ENCODE measurements at regions not wholly inside any gene's neighbourhood (a gene's known extent, or its start where the extent isn't known, plus 50 kb on each side); places are given as distances from the start of the nearest gene placed in this dataset.
"Not testable (repeated sequence)": the region's sequence is repeated elsewhere in the genome, so short reads cannot be mapped to it uniquely, and the experiment has no call there.

GRCh38 chr3:87442470-87442869 is 166.1 kb upstream of the POU1F1 start:
- H3K27ac Mint-ChIP-seq, result no peak overlapping the region
- DNase-seq (ENCODE audit: low spot score) (no peak), ATAC-seq (no peak)
- H3K9me3 Mint-ChIP-seq, result peaks cover 10% of the 10 kb centered on the region
- no peak overlapping the region for H3K4me3 Mint-ChIP-seq
- H3K4me1 Mint-ChIP-seq (ENCODE audit: low read depth in 2 of 2), result no peaks in the 10 kb centered on the region
- no peaks in the 10 kb centered on the region for H3K27me3 Mint-ChIP-seq
- H3K36me3 Mint-ChIP-seq, result no peaks in the 10 kb centered on the region

GRCh38 chr3:87437765-87438164 is 161.4 kb upstream of the POU1F1 start:
- ATAC-seq (no peak), DNase-seq (ENCODE audit: low spot score) (no peak)
- Mint-ChIP-seq H3K4me3 (no peak overlapping the region), H3K9me3 (peaks cover 8% of the 10 kb centered on the region), H3K4me1 (ENCODE audit: low read depth in 2 of 2) (no peaks in the 10 kb centered on the region), H3K27ac (no peak overlapping the region), H3K27me3 (no peaks in the 10 kb centered on the region), H3K36me3 (no peaks in the 10 kb centered on the region)

GRCh38 chr3:87436781-87437543 is 160.6 kb upstream of the POU1F1 start:
- no peak overlapping the region for H3K4me3 Mint-ChIP-seq
- no peaks in the 10 kb centered on the region for H3K36me3 Mint-ChIP-seq
- DNase-seq (ENCODE audit: low spot score) (no peak), ATAC-seq (no peak)
- no peak overlapping the region for H3K27ac Mint-ChIP-seq
- H3K27me3 Mint-ChIP-seq, result no peaks in the 10 kb centered on the region
- no peaks in the 10 kb centered on the region for H3K4me1 Mint-ChIP-seq (ENCODE audit: low read depth in 2 of 2)
- peaks cover 8% of the 10 kb centered on the region for H3K9me3 Mint-ChIP-seq

GRCh38 chr3:87435926-87436620 is 159.7 kb upstream of the POU1F1 start:
- Mint-ChIP-seq H3K36me3 (no peaks in the 10 kb centered on the region), H3K27ac (no peak overlapping the region), H3K4me1 (ENCODE audit: low read depth in 2 of 2) (no peaks in the 10 kb centered on the region), H3K4me3 (no peak overlapping the region), H3K9me3 (peaks cover 12% of the 10 kb centered on the region), H3K27me3 (no peaks in the 10 kb centered on the region)
- DNase-seq (ENCODE audit: low spot score) (no peak), ATAC-seq (no peak)

GRCh38 chr3:87433445-87433844 is 157.1 kb upstream of the POU1F1 start:
- not testable (repeated sequence) for H3K4me1 Mint-ChIP-seq (ENCODE audit: low read depth in 2 of 2); H3K27ac Mint-ChIP-seq; H3K4me3 Mint-ChIP-seq; H3K36me3 Mint-ChIP-seq; DNase-seq (ENCODE audit: low spot score); H3K27me3 Mint-ChIP-seq; ATAC-seq
- H3K9me3 Mint-ChIP-seq, result peaks cover 14% of the 10 kb centered on the region

- H3K27ac Mint-ChIP-seq, result no peak overlapping the region
- H3K4me3 Mint-ChIP-seq, result no peak overlapping the region
- DNase-seq (ENCODE audit: low spot score), result no peak
- ATAC-seq, result no peak
- no peaks in the 10 kb centered on the region for H3K27me3 Mint-ChIP-seq
- H3K4me1 Mint-ChIP-seq (ENCODE audit: low read depth in 2 of 2), result no peaks in the 10 kb centered on the region
- H3K9me3 Mint-ChIP-seq, result peaks cover 15% of the 10 kb centered on the region
- no peaks in the 10 kb centered on the region for H3K36me3 Mint-ChIP-seq
Measured at GRCh38 chr3:87426918-87427317, 150.5 kb upstream of the POU1F1 start.

GRCh38 chr3:87425056-87425455 is 148.7 kb upstream of the POU1F1 start:
- ATAC-seq (no peak), DNase-seq (ENCODE audit: low spot score) (no peak)
- no peaks in the 10 kb centered on the region for H3K27me3 Mint-ChIP-seq
- H3K9me3 Mint-ChIP-seq, result peaks cover 9% of the 10 kb centered on the region
- no peaks in the 10 kb centered on the region for H3K36me3 Mint-ChIP-seq
- H3K27ac Mint-ChIP-seq, result no peak overlapping the region
- no peaks in the 10 kb centered on the region for H3K4me1 Mint-ChIP-seq (ENCODE audit: low read depth in 2 of 2)
- no peak overlapping the region for H3K4me3 Mint-ChIP-seq

GRCh38 chr3:87423336-87423735 is 147.0 kb upstream of the POU1F1 start:
- H3K9me3 Mint-ChIP-seq, result peaks cover 9% of the 10 kb centered on the region

GRCh38 chr3:87422333-87422732 is 145.9 kb upstream of the POU1F1 start:
- no peak overlapping the region for H3K27ac Mint-ChIP-seq
- H3K27me3 Mint-ChIP-seq, result no peaks in the 10 kb centered on the region
- H3K36me3 Mint-ChIP-seq, result no peaks in the 10 kb centered on the region
- H3K4me3 Mint-ChIP-seq, result no peak overlapping the region
- H3K4me1 Mint-ChIP-seq (ENCODE audit: low read depth in 2 of 2), result no peaks in the 10 kb centered on the region
- ATAC-seq, result no peak
- peaks cover 9% of the 10 kb centered on the region for H3K9me3 Mint-ChIP-seq
- DNase-seq (ENCODE audit: low spot score), result no peak

More at GRCh38 chr3:87423336-87423735, 147.0 kb upstream of the POU1F1 start:
- Mint-ChIP-seq H3K36me3 (no peaks in the 10 kb centered on the region), H3K27me3 (no peaks in the 10 kb centered on the region), H3K4me1 (ENCODE audit: low read depth in 2 of 2) (no peaks in the 10 kb centered on the region), H3K27ac (no peak overlapping the region), H3K4me3 (no peak overlapping the region)
- ATAC-seq, result no peak
- DNase-seq (ENCODE audit: low spot score), result no peak

GRCh38 chr3:87420171-87420570 is 143.8 kb upstream of the POU1F1 start:
- Mint-ChIP-seq H3K4me1 (ENCODE audit: low read depth in 2 of 2) (no peaks in the 10 kb centered on the region), H3K9me3 (peaks cover 10% of the 10 kb centered on the region), H3K36me3 (no peaks in the 10 kb centered on the region)

GRCh38 chr3:87414271-87414670 is 137.9 kb upstream of the POU1F1 start:
- no peaks in the 10 kb centered on the region for H3K36me3 Mint-ChIP-seq
- no peak overlapping the region for H3K27ac Mint-ChIP-seq
- H3K27me3 Mint-ChIP-seq, result no peaks in the 10 kb centered on the region
- no peak for ATAC-seq
- H3K4me3 Mint-ChIP-seq, result no peak overlapping the region
- H3K4me1 Mint-ChIP-seq (ENCODE audit: low read depth in 2 of 2), result no peaks in the 10 kb centered on the region
- DNase-seq (ENCODE audit: low spot score), result no peak
- peaks cover 8% of the 10 kb centered on the region for H3K9me3 Mint-ChIP-seq

More at GRCh38 chr3:87420171-87420570, 143.8 kb upstream of the POU1F1 start:
- DNase-seq (ENCODE audit: low spot score) (no peak), ATAC-seq (no peak)
- H3K27ac Mint-ChIP-seq, result no peak overlapping the region
- no peak overlapping the region for H3K4me3 Mint-ChIP-seq
- H3K27me3 Mint-ChIP-seq, result no peaks in the 10 kb centered on the region

GRCh38 chr3:87413814-87414213 is 137.4 kb upstream of the POU1F1 start:
- ATAC-seq (no peak), DNase-seq (ENCODE audit: low spot score) (no peak)
- Mint-ChIP-seq H3K4me1 (ENCODE audit: low read depth in 2 of 2) (no peaks in the 10 kb centered on the region), H3K27ac (no peak overlapping the region), H3K36me3 (no peaks in the 10 kb centered on the region), H3K4me3 (no peak overlapping the region), H3K27me3 (no peaks in the 10 kb centered on the region), H3K9me3 (peaks cover 8% of the 10 kb centered on the region)

GRCh38 chr3:87410110-87410509 is 133.7 kb upstream of the POU1F1 start:
- ATAC-seq (no peak), DNase-seq (ENCODE audit: low spot score) (no peak)

GRCh38 chr3:87398168-87398801 is 121.9 kb upstream of the POU1F1 start:
- no peak overlapping the region for H3K4me3 Mint-ChIP-seq
- H3K4me1 Mint-ChIP-seq (ENCODE audit: low read depth in 2 of 2), result no peaks in the 10 kb centered on the region
- no peak overlapping the region for H3K27ac Mint-ChIP-seq
- DNase-seq (ENCODE audit: low spot score) (no peak), ATAC-seq (peak in 1 of 2 donors; percentile 20)
- H3K36me3 Mint-ChIP-seq, result peaks cover 4% of the 10 kb centered on the region
- H3K27me3 Mint-ChIP-seq, result no peaks in the 10 kb centered on the region
- H3K9me3 Mint-ChIP-seq, result peaks cover 14% of the 10 kb centered on the region

More at GRCh38 chr3:87410110-87410509, 133.7 kb upstream of the POU1F1 start:
- Mint-ChIP-seq H3K36me3 (no peaks in the 10 kb centered on the region), H3K9me3 (peaks cover 10% of the 10 kb centered on the region), H3K27me3 (no peaks in the 10 kb centered on the region), H3K4me3 (no peak overlapping the region), H3K4me1 (ENCODE audit: low read depth in 2 of 2) (no peaks in the 10 kb centered on the region), H3K27ac (no peak overlapping the region)
